Fibroblast of the aortic adventitia (primary cell): ENCODE measurements at regions not wholly inside any gene's neighbourhood (a gene's known extent, or its start where the extent isn't known, plus 50 kb on each side); places are given as distances from the start of the nearest gene placed in this dataset.

Experiments used
- DNase-seq: peaks from one replicate; pipeline ENCODE4 v3.0.0-alpha.2; 2010; ENCODE audit warnings: low read depth
- H3K4me3 ChIP-seq: 2 replicates; pipeline ENCODE4 v1.5.1; 2011; ENCODE audit warnings: low read depth, mild to moderate bottlenecking, control low read depth, low read length, moderate library complexity
- TF ChIP-seq, protein P1 (sequence below): IDR thresholded peaks from 2 replicates; pipeline ENCODE4 v1.5.1; 2011; ENCODE audit warnings: mild to moderate bottlenecking, low read length, control low read depth, inconsistent platforms; ENCODE audit not compliant: insufficient read depth

DNA sequence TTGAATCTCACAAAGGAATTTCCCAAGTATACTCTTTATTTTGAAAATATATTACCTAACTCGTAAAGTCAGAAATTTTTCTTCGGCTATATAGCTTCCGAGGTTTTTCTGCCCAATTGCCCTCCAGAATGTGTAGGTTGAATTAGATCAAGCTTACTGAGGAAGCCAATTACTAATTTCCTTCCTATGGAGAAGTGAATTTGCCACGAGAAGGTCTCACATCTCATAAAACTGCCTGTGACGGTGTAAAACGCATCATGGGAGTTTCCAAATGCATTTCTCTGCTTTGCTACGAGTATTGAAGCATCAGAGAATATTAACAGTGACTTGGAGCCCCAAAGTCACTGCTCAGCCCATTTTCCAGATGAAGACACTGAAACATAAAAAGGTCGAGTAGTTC is 262.3 kb downstream of the PTBP2 start:
- H3K4me3 ChIP-seq, result no peak overlapping the region
- TF ChIP-seq, protein P1, sequence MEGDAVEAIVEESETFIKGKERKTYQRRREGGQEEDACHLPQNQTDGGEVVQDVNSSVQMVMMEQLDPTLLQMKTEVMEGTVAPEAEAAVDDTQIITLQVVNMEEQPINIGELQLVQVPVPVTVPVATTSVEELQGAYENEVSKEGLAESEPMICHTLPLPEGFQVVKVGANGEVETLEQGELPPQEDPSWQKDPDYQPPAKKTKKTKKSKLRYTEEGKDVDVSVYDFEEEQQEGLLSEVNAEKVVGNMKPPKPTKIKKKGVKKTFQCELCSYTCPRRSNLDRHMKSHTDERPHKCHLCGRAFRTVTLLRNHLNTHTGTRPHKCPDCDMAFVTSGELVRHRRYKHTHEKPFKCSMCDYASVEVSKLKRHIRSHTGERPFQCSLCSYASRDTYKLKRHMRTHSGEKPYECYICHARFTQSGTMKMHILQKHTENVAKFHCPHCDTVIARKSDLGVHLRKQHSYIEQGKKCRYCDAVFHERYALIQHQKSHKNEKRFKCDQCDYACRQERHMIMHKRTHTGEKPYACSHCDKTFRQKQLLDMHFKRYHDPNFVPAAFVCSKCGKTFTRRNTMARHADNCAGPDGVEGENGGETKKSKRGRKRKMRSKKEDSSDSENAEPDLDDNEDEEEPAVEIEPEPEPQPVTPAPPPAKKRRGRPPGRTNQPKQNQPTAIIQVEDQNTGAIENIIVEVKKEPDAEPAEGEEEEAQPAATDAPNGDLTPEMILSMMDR, result no peak
- DNase-seq, result no peak

DNA sequence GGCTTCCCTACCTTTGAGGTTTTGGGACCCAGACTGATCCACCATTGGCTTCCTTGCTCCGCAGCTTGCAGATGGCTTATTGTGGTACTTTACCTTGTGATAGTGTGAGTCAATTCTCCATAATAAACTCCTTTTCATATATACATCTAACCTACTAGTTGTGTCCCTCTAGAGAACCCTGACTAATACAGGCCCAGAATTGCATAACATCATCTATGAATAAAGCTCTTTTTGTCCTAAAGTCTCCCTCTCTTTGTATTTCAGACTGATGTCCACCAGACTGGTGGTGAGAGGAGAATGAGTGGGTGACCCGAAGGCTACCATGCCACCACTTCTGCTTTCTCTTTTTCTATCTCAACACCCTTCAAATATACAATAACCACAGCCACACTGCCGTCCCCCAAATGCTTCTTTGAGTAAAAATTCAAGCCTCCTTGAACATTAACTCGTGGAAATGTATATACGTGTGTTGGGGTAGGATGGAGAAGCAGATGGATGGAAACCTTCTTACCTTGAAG is 265.7 kb downstream of the PTBP2 start:
- H3K4me3 ChIP-seq, result no peak overlapping the region
- no peak for DNase-seq
- TF ChIP-seq, protein P1, result no peak

DNA sequence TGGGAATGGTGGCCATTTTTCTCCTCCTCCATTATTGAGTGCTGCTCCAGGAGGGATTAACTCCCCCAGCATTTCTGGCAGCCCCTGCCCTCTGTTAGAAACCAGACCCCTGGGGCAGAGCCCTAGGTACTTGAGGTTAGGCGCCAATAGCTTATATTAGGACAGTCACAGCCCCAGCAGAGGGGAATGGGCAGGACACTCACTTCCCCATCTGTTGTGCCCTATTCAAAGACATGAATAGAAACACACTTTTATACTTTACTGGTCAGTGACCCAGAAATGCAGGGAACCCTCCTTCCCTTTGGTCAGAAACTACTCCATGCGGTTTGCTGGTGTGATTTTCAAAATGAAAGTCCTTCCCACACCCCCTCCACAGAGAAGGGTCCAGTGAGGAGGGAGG is 267.7 kb downstream of the PTBP2 start:
- no peak for DNase-seq
- TF ChIP-seq, protein P1, result no peak
- H3K4me3 ChIP-seq, result no peak overlapping the region

DNA sequence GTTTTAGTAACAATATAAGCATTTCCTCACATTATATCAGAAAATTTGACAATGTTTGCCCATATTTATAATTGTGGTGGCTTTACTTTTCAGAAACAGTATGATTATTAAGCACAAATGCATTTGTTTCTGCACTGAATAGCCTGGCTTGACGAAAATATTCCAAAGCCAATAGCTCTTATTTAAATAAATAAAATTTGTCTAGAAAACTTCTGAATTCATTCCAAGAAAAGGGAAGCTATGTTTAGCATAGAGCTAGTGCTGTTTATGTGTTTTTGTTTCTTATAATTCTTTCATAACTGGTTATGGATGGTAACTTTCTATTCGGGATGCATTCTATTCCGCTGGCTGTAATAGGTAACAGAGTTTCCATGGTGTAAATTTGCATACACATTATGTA is 268.6 kb downstream of the PTBP2 start:
- no peak for DNase-seq
- TF ChIP-seq, protein P1, result no peak
- no peak overlapping the region for H3K4me3 ChIP-seq

DNA sequence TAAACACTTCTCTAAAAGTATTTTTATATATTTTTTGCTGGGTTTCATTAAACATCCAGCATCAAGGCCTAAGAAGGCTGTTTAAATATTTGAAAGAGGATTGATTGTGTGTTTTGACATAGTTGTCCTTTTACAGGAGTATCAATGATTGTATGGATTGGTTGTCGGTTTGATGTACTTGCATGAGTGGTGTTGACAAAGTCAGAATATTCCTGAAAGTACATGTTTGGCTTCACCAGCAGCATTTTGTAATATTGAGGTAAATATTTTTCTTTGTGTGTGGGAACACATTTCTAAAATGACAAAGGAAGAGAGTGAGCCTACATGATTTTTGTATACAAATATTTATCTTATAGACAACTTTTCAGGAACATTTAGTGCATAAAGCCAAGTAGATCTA is 269.7 kb downstream of the PTBP2 start:
- TF ChIP-seq, protein P1, result no peak
- no peak overlapping the region for H3K4me3 ChIP-seq
- no peak for DNase-seq

DNA sequence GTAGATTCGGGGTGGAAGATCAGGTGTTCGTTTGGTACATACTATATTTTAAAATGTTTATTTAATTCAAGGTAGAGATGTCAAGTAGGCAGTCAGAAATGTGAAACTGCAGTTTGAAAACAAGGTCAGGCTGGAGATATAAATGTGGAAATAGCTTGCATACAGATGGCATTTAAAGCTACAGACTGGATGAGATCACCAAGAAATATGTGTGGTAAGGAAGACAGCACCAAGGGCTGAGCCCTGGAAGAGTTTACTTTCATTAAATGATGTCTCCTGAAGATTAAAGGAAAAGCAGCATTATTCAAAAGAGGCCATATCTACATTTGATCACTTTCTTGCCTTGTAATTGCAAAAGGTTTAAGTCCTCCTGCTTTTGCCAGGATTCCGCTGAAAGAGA is 271.3 kb downstream of the PTBP2 start:
- peak; percentile 23 for DNase-seq
- no peak overlapping the region for H3K4me3 ChIP-seq
- TF ChIP-seq, protein P1, result no peak

DNA sequence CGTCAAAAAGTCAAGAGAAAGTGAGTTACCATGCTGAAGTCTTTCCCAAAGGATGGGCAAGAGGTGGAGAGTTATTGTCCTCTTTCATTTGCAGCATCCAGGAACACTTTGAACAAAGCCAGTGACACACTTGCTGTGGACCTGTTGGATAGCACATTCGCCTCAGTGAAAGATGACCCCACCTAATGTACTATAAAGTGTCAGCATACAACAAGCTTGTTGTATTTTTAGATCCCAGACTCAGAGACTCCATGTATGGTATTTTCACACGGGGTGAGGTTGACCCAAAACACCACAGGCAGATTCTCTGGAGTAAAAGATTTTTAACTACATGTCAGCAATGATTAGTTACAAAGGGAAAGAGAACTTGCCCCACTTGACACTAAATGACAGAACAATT is 273.8 kb downstream of the PTBP2 start:
- no peak overlapping the region for H3K4me3 ChIP-seq
- TF ChIP-seq, protein P1, result no peak
- DNase-seq, result no peak
